SK-N-SH (cell line): ENCODE measurements at regions not wholly inside any gene's neighbourhood (a gene's known extent, or its start where the extent isn't known, plus 50 kb on each side); places are given as distances from the start of the nearest gene placed in this dataset.

ENCODE experiments used
- CTCF ChIP-seq: fragments of 200-600 bp; sonication (generic); IDR thresholded peaks from 2 replicates; pipeline ENCODE4 v1.6.1; 2017; ENCODE audit warnings: antibody characterized with exemption, mild to moderate bottlenecking, moderate library complexity
- TEAD4 ChIP-seq: IDR thresholded peaks from 2 replicates; pipeline ENCODE4 v1.4.0; 2012; ENCODE audit warnings: mild to moderate bottlenecking, borderline replicate concordance; ENCODE audit not compliant: insufficient read depth

GRCh38 chr6:4662886-4663285 is 113.3 kb upstream of the CDYL start:
- TF ChIP-seq CTCF = no peak
- TF ChIP-seq TEAD4 = no peak
